H1 (cell line): ENCODE measurements at regions not wholly inside any gene's neighbourhood (a gene's known extent, or its start where the extent isn't known, plus 50 kb on each side); places are given as distances from the start of the nearest gene placed in this dataset.

Source experiments
- CBX8 ChIP-seq: fragments of 300-800, 300-1000 bp; sonication (generic); IDR thresholded peaks from 2 replicates; pipeline ENCODE4 v1.7.1; 2016; ENCODE audit warnings: low read depth, low read length, borderline replicate concordance
- CEBPB ChIP-seq: IDR thresholded peaks from 2 replicates; pipeline ENCODE4 v1.6.1; 2012; ENCODE audit warnings: low read depth, low read length
- CHD2 ChIP-seq: IDR thresholded peaks from 2 replicates; pipeline ENCODE4 v1.6.1; 2012; ENCODE audit warnings: low read length, improper control_type of control experiment
- CTCF ChIP-seq, 3 experiments: IDR thresholded peaks; 1 replicate in 2 of 3; 2 replicates in 1 of 3; pipeline versions ENCODE4 v1.5.1 to v1.6.1; 2011; ENCODE audit warnings: low read length in 3 of 3, mild to moderate bottlenecking in 3 of 3, inconsistent platforms in 2 of 3, low read depth in 1 of 3, moderate library complexity in 1 of 3; ENCODE audit not compliant: insufficient read depth in 1 of 3; ENCODE audit errors: control extremely low read depth in 1 of 3
- EZH2 ChIP-seq: fragments of 200-600 bp; sonication (generic); IDR thresholded peaks from 2 replicates; pipeline ENCODE4 v1.7.1; 2012; ENCODE audit warnings: low read depth, mild to moderate bottlenecking, moderate library complexity, low read length, inconsistent platforms; ENCODE audit not compliant: severe bottlenecking
- MAX ChIP-seq: IDR thresholded peaks from 2 replicates; pipeline ENCODE4 v1.6.1; 2012; ENCODE audit warnings: inconsistent platforms
- POLR2A ChIP-seq, 2 experiments: IDR thresholded peaks; 1 replicate in 1 of 2; 2 replicates in 1 of 2; pipeline ENCODE4 v1.6.1; 2011; ENCODE audit warnings: low read depth in 2 of 2, low read length in 2 of 2, mild to moderate bottlenecking in 2 of 2; ENCODE audit errors: control extremely low read depth in 1 of 2
- POLR2AphosphoS5 ChIP-seq: IDR thresholded peaks from 2 replicates; pipeline ENCODE4 v1.6.1; 2011; ENCODE audit warnings: low read depth, low read length
- RAD21 ChIP-seq, 2 experiments: IDR thresholded peaks in 1 of 2; conservative IDR thresholded peaks in 1 of 2; 2 replicates each; pipeline ENCODE4 v1.6.1; 2011; ENCODE audit warnings: low read depth in 2 of 2, low read length in 2 of 2, improper control_type of control experiment in 1 of 2, inconsistent platforms in 1 of 2, mild to moderate bottlenecking in 1 of 2, moderate library complexity in 1 of 2
- SP1 ChIP-seq: IDR thresholded peaks from 2 replicates; pipeline ENCODE4 v1.6.1; 2011; ENCODE audit warnings: low read depth, low read length
- TAF1 ChIP-seq: IDR thresholded peaks from 2 replicates; pipeline ENCODE4 v1.6.1; 2011; ENCODE audit warnings: mild to moderate bottlenecking, low read depth, low read length
- TBP ChIP-seq: IDR thresholded peaks from 2 replicates; pipeline ENCODE4 v1.6.1; 2011; ENCODE audit warnings: low read depth, low read length, improper control_type of control experiment
- USF2 ChIP-seq: IDR thresholded peaks from 2 replicates; pipeline ENCODE4 v1.6.1; 2011; ENCODE audit warnings: low read length, improper control_type of control experiment
- YY1 ChIP-seq: IDR thresholded peaks from 2 replicates; pipeline ENCODE4 v1.6.1; 2011; ENCODE audit warnings: low read depth, mild to moderate bottlenecking, low read length

GRCh38 chr7:25658375-25658774 is 430.1 kb upstream of the NPVF start:
- TF ChIP-seq TBP = no peak
- TF ChIP-seq CTCF (IDR thresholded peaks at IDR 0.05; ENCODE audit: control extremely low read depth in 1 of 3, insufficient read depth in 1 of 3, low read depth in 1 of 3, low read length in 3 of 3) = no peak
- TF ChIP-seq POLR2AphosphoS5 = no peak
- no peak for TF ChIP-seq USF2
- TF ChIP-seq TAF1 = no peak
- TF ChIP-seq POLR2A (IDR thresholded peaks at IDR 0.05; ENCODE audit: control extremely low read depth in 1 of 2, low read depth in 2 of 2, low read length in 2 of 2) = no peak
- TF ChIP-seq EZH2 = no peak
- TF ChIP-seq RAD21 (IDR thresholded peaks at IDR 0.05 in 1 of 2, conservative IDR thresholded peaks at IDR 0.05 in 1 of 2; ENCODE audit: low read depth in 2 of 2, low read length in 2 of 2) = no peak
- no peak for TF ChIP-seq CHD2
- TF ChIP-seq SP1 = no peak
- TF ChIP-seq CBX8 = no peak
- TF ChIP-seq CEBPB = no peak
- TF ChIP-seq MAX = no peak
- no peak for TF ChIP-seq YY1
